ENCODE measurements at regions not wholly inside any gene's neighbourhood (a gene's known extent, or its start where the extent isn't known, plus 50 kb on each side); places are given as distances from the start of the nearest gene placed in this dataset.

- TF ChIP-seq CTCF (IDR thresholded peaks at IDR 0.05) (no peak), POLR2A (IDR thresholded peaks at IDR 0.05) (no peak), POLR2AphosphoS5 (IDR thresholded peaks at IDR 0.05) (no peak), EP300 (IDR thresholded peaks at IDR 0.05) (no peak)
Observed at GRCh38 chr13:22276616-22277015, 605.7 kb downstream of the FGF9 start.

Measured in gastroesophageal sphincter (tissue), 3 donors.